Colonic mucosa (tissue), 4 donors: ENCODE measurements at regions not wholly inside any gene's neighbourhood (a gene's known extent, or its start where the extent isn't known, plus 50 kb on each side); places are given as distances from the start of the nearest gene placed in this dataset.

ENCODE experiments used
- DNase-seq: peaks from one replicate; pipeline ENCODE4 v3.0.0-alpha.2; 2020
- H3K27ac ChIP-seq: fragments of 200-600 bp; one replicate; pipeline ENCODE4 v1.8.0; 2021
- H3K27me3 ChIP-seq: fragments of 200-600 bp; one replicate; pipeline ENCODE4 v1.8.0; 2021
- H3K36me3 ChIP-seq: fragments of 200-600 bp; one replicate; pipeline ENCODE4 v1.8.0; 2021
- H3K4me1 ChIP-seq: fragments of 200-600 bp; one replicate; pipeline ENCODE4 v1.8.0; 2021; ENCODE audit warnings: mild to moderate bottlenecking
- H3K4me3 ChIP-seq: fragments of 200-600 bp; one replicate; pipeline ENCODE4 v1.8.0; 2021
- H3K9ac ChIP-seq, 2 donors: one replicate each; pipeline ENCODE4 v1.7.0; 2013; ENCODE audit warnings: control low read depth in 2 of 2, low read depth in 2 of 2, low read length in 2 of 2
- H3K9me3 ChIP-seq: fragments of 200-600 bp; one replicate; pipeline ENCODE4 v1.8.0; 2021
- CTCF ChIP-seq: fragments of 200-600 bp; IDR thresholded peaks from one replicate; pipeline ENCODE4 v1.8.0; 2022; ENCODE audit warnings: antibody characterized with exemption, mild to moderate bottlenecking
- intact Hi-C: fragments of 100-400 bp; cut with DNase I; formaldehyde crosslinking; loops from one replicate; pipeline ENCODE4 v1.14.1; 2022
- donor health status: healthy.
- donor health status: DM: no; HTN: no; CAD: no.
- donor health status: DM: no; HTN: no; CAD: no.

- Histone ChIP-seq H3K9me3 (no peaks in the 10 kb centered on the region), H3K36me3 (no peaks in the 10 kb centered on the region), H3K4me3 (no peak overlapping the region), H3K4me1 (no peaks in the 10 kb centered on the region), H3K27ac (no peak overlapping the region), H3K9ac (no peak overlapping the region), H3K27me3 (no peaks in the 10 kb centered on the region)
- no peak for TF ChIP-seq CTCF
- intact Hi-C loops: no loop called here
- no peak for DNase-seq
Measured at GRCh38 chr5:96048763-96049162, 87.1 kb upstream of the ELL2 start.

GRCh38 chr5:96045888-96046287, 84.2 kb upstream of the ELL2 start:
- TF ChIP-seq CTCF: no peak
- Histone ChIP-seq H3K4me3 (no peak overlapping the region), H3K27me3 (no peaks in the 10 kb centered on the region), H3K9ac (no peak overlapping the region), H3K36me3 (no peaks in the 10 kb centered on the region), H3K27ac (no peak overlapping the region), H3K9me3 (no peaks in the 10 kb centered on the region), H3K4me1 (no peaks in the 10 kb centered on the region)
- intact Hi-C loops: no loop called here
- no peak for DNase-seq

- no peaks in the 10 kb centered on the region for H3K4me1 ChIP-seq
- H3K9ac ChIP-seq: no peak overlapping the region
- no peaks in the 10 kb centered on the region for H3K36me3 ChIP-seq
- H3K27me3 ChIP-seq: no peaks in the 10 kb centered on the region
- H3K4me3 ChIP-seq: no peak overlapping the region
- no peak overlapping the region for H3K27ac ChIP-seq
- H3K9me3 ChIP-seq: no peaks in the 10 kb centered on the region
- DNase-seq: no peak
- TF ChIP-seq CTCF: no peak
- intact Hi-C loops: no loop called here
Measured at GRCh38 chr5:96043446-96043845, 81.8 kb upstream of the ELL2 start.

- no peaks in the 10 kb centered on the region for H3K9me3 ChIP-seq
- TF ChIP-seq CTCF: no peak
- no peak overlapping the region for H3K9ac ChIP-seq
- no peaks in the 10 kb centered on the region for H3K27me3 ChIP-seq
- H3K4me1 ChIP-seq: no peaks in the 10 kb centered on the region
- no peak overlapping the region for H3K27ac ChIP-seq
- no peaks in the 10 kb centered on the region for H3K36me3 ChIP-seq
- H3K4me3 ChIP-seq: no peak overlapping the region
- intact Hi-C loops: no loop called here
- no peak for DNase-seq
Measured at GRCh38 chr5:96037128-96037527, 75.5 kb upstream of the ELL2 start.

- no peak for DNase-seq
- H3K9me3 ChIP-seq: no peaks in the 10 kb centered on the region
- H3K4me1 ChIP-seq: no peaks in the 10 kb centered on the region
- no peaks in the 10 kb centered on the region for H3K36me3 ChIP-seq
- intact Hi-C loops: no loop called here
- no peak for TF ChIP-seq CTCF
- H3K9ac ChIP-seq: no peak overlapping the region
- H3K27me3 ChIP-seq: no peaks in the 10 kb centered on the region
- H3K27ac ChIP-seq: no peak overlapping the region
- no peak overlapping the region for H3K4me3 ChIP-seq
Measured at GRCh38 chr5:96036301-96036700, 74.7 kb upstream of the ELL2 start.

GRCh38 chr5:96035796-96036195, 74.1 kb upstream of the ELL2 start:
- no peak overlapping the region for H3K9ac ChIP-seq
- TF ChIP-seq CTCF: no peak
- no peak for DNase-seq
- intact Hi-C loops: no loop called here
- no peaks in the 10 kb centered on the region for H3K36me3 ChIP-seq
- H3K9me3 ChIP-seq: no peaks in the 10 kb centered on the region
- H3K27ac ChIP-seq: no peak overlapping the region
- no peaks in the 10 kb centered on the region for H3K27me3 ChIP-seq
- no peak overlapping the region for H3K4me3 ChIP-seq
- no peaks in the 10 kb centered on the region for H3K4me1 ChIP-seq
